ENCODE measurements at regions not wholly inside any gene's neighbourhood (a gene's known extent, or its start where the extent isn't known, plus 50 kb on each side); places are given as distances from the start of the nearest gene placed in this dataset.

GRCh38 chr14:81989211-81989610, 455.6 kb upstream of the SEL1L start:
- H3K27me3 ChIP-seq (replicated peaks; ENCODE audit: control insufficient read depth, insufficient read depth, low read length), result no peaks in the 10 kb centered on the region
- no peak for DNase-seq (ENCODE audit: extremely low read depth, insufficient read length)
- no peaks in the 10 kb centered on the region for H3K36me3 ChIP-seq (ENCODE audit: control insufficient read depth, insufficient read depth, low read length)
- H3K4me3 ChIP-seq (replicated peaks; ENCODE audit: low read depth, low read length), result no peak overlapping the region
- no peak for TF ChIP-seq CTCF (IDR thresholded peaks at IDR 0.05; ENCODE audit: insufficient read depth, low read length, poor library complexity, severe bottlenecking)

- H3K4me3 ChIP-seq (replicated peaks; ENCODE audit: low read depth, low read length), result no peak overlapping the region
- no peaks in the 10 kb centered on the region for H3K36me3 ChIP-seq (ENCODE audit: control insufficient read depth, insufficient read depth, low read length)
- TF ChIP-seq CTCF (IDR thresholded peaks at IDR 0.05; ENCODE audit: insufficient read depth, low read length, poor library complexity, severe bottlenecking), result peak; percentile 79
- H3K27me3 ChIP-seq (replicated peaks; ENCODE audit: control insufficient read depth, insufficient read depth, low read length), result no peaks in the 10 kb centered on the region
- no peak for DNase-seq (ENCODE audit: extremely low read depth, insufficient read length)
Measured at GRCh38 chr14:81990312-81990761, 456.7 kb upstream of the SEL1L start.

GRCh38 chr14:81991998-81992397, 458.3 kb upstream of the SEL1L start:
- DNase-seq (ENCODE audit: extremely low read depth, insufficient read length), result no peak
- H3K27me3 ChIP-seq (replicated peaks; ENCODE audit: control insufficient read depth, insufficient read depth, low read length), result no peaks in the 10 kb centered on the region
- no peaks in the 10 kb centered on the region for H3K36me3 ChIP-seq (ENCODE audit: control insufficient read depth, insufficient read depth, low read length)
- no peak overlapping the region for H3K4me3 ChIP-seq (replicated peaks; ENCODE audit: low read depth, low read length)
- TF ChIP-seq CTCF (IDR thresholded peaks at IDR 0.05; ENCODE audit: insufficient read depth, low read length, poor library complexity, severe bottlenecking), result peak; percentile 16

GRCh38 chr14:81993432-81993831, 459.8 kb upstream of the SEL1L start:
- no peak for DNase-seq (ENCODE audit: extremely low read depth, insufficient read length)
- H3K4me3 ChIP-seq (replicated peaks; ENCODE audit: low read depth, low read length), result no peak overlapping the region
- TF ChIP-seq CTCF (IDR thresholded peaks at IDR 0.05; ENCODE audit: insufficient read depth, low read length, poor library complexity, severe bottlenecking), result no peak
- no peaks in the 10 kb centered on the region for H3K36me3 ChIP-seq (ENCODE audit: control insufficient read depth, insufficient read depth, low read length)
- no peaks in the 10 kb centered on the region for H3K27me3 ChIP-seq (replicated peaks; ENCODE audit: control insufficient read depth, insufficient read depth, low read length)

GRCh38 chr14:82003426-82003825, 469.8 kb upstream of the SEL1L start:
- DNase-seq (ENCODE audit: extremely low read depth, insufficient read length), result no peak
- no peak for TF ChIP-seq CTCF (IDR thresholded peaks at IDR 0.05; ENCODE audit: insufficient read depth, low read length, poor library complexity, severe bottlenecking)
- H3K27me3 ChIP-seq (replicated peaks; ENCODE audit: control insufficient read depth, insufficient read depth, low read length), result no peaks in the 10 kb centered on the region
- no peaks in the 10 kb centered on the region for H3K36me3 ChIP-seq (ENCODE audit: control insufficient read depth, insufficient read depth, low read length)
- H3K4me3 ChIP-seq (replicated peaks; ENCODE audit: low read depth, low read length), result no peak overlapping the region

DNA sequence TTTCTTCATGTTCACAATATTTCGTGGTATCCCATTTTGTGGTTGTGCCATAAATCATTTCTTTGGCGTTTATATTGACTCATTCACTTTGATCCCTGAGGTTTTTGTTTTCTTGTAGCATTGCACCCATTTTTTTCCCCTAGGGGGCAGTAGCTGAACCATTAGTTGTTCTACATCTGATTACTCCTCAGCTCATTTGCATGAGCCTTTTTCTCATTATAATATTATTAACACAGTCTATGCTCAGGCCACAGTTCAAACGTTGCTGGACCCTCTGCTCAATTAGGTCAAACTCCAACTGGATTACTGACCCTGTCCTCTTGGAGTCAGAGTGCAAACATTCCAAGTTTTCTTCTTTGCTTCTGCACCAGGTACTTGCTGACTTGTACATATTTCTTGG, 475.4 kb upstream of the SEL1L start:
- H3K27me3 ChIP-seq (replicated peaks; ENCODE audit: control insufficient read depth, insufficient read depth, low read length), result no peaks in the 10 kb centered on the region
- TF ChIP-seq CTCF (IDR thresholded peaks at IDR 0.05; ENCODE audit: insufficient read depth, low read length, poor library complexity, severe bottlenecking), result no peak
- H3K36me3 ChIP-seq (ENCODE audit: control insufficient read depth, insufficient read depth, low read length), result no peaks in the 10 kb centered on the region
- DNase-seq (ENCODE audit: extremely low read depth, insufficient read length), result no peak
- H3K4me3 ChIP-seq (replicated peaks; ENCODE audit: low read depth, low read length), result no peak overlapping the region
